ENCODE measurements at regions not wholly inside any gene's neighbourhood (a gene's known extent, or its start where the extent isn't known, plus 50 kb on each side); places are given as distances from the start of the nearest gene placed in this dataset.

DNA sequence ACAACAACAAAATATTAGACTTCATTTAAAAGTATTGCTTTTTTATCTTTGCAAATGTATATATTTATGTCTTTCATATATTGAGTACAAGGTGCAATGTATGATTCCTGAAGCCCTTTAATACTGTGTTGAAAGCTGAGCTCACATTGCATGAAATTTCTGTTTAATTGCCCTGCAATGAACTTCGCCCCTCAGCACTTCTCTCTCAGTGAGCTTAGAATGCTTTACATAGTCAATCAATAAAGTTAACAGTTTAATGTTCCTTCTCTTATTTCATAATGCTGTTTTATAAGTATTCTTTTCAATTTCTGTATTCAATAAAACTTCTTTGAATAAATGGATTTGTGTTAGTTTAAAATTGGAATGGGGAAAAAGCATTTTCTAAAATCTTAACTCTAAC, 607.1 kb downstream of the SOX5 start:
- H3K9me3 ChIP-seq (replicated peaks; ENCODE audit: low read length) = no peaks in the 10 kb centered on the region
- H3K9ac ChIP-seq (ENCODE audit: low read depth, low read length) = no peak overlapping the region
- no peaks in the 10 kb centered on the region for H3K36me3 ChIP-seq (ENCODE audit: insufficient read depth, low read length)
- no peak overlapping the region for H3K4me2 ChIP-seq (ENCODE audit: low read length)
- H3K27me3 ChIP-seq (ENCODE audit: control insufficient read depth, insufficient read depth, low read length) = no peaks in the 10 kb centered on the region
- H3K4me1 ChIP-seq (ENCODE audit: control insufficient read depth, insufficient read depth, low read length) = no peaks in the 10 kb centered on the region
- no peak overlapping the region for H3K4me3 ChIP-seq (ENCODE audit: low read length)

DNA sequence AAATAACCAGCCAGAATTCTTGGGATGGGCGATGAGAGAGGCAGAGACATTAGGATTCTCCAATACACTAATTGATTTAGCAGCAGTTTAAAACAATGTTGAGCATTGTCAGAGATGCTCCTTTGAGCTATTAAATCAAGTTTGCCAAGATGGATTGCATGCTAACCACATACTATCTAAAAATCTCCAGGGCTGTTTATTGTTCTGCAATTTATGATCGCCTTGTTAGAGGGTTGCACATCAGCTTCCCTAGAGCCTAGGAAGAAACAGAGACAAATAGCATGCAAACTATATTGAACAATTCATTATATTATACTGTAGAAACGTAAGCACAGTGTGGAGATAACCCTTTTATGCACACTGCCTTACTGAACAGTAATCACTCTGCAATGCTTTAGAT, 599.9 kb downstream of the SOX5 start:
- no peaks in the 10 kb centered on the region for H3K36me3 ChIP-seq (ENCODE audit: insufficient read depth, low read length)
- H3K4me1 ChIP-seq (ENCODE audit: control insufficient read depth, insufficient read depth, low read length) = no peaks in the 10 kb centered on the region
- no peaks in the 10 kb centered on the region for H3K9me3 ChIP-seq (replicated peaks; ENCODE audit: low read length)
- no peak overlapping the region for H3K4me3 ChIP-seq (ENCODE audit: low read length)
- H3K27me3 ChIP-seq (ENCODE audit: control insufficient read depth, insufficient read depth, low read length) = no peaks in the 10 kb centered on the region
- H3K9ac ChIP-seq (ENCODE audit: low read depth, low read length) = no peak overlapping the region
- no peak overlapping the region for H3K4me2 ChIP-seq (ENCODE audit: low read length)

- no peaks in the 10 kb centered on the region for H3K36me3 ChIP-seq (ENCODE audit: insufficient read depth, low read length)
- H3K4me3 ChIP-seq (ENCODE audit: low read length) = no peak overlapping the region
- no peak overlapping the region for H3K4me2 ChIP-seq (ENCODE audit: low read length)
These were observed 598.7 kb downstream of the SOX5 start for GRCh38 chr12:23350808-23351207.

GRCh38 chr12:23352670-23353069, 596.8 kb downstream of the SOX5 start:
- H3K4me3 ChIP-seq (ENCODE audit: low read length) = no peak overlapping the region
- H3K36me3 ChIP-seq (ENCODE audit: insufficient read depth, low read length) = no peaks in the 10 kb centered on the region
- H3K9me3 ChIP-seq (replicated peaks; ENCODE audit: low read length) = no peaks in the 10 kb centered on the region
- no peaks in the 10 kb centered on the region for H3K4me1 ChIP-seq (ENCODE audit: control insufficient read depth, insufficient read depth, low read length)
- no peaks in the 10 kb centered on the region for H3K27me3 ChIP-seq (ENCODE audit: control insufficient read depth, insufficient read depth, low read length)
- H3K9ac ChIP-seq (ENCODE audit: low read depth, low read length) = no peak overlapping the region
- no peak overlapping the region for H3K4me2 ChIP-seq (ENCODE audit: low read length)

More at GRCh38 chr12:23350808-23351207, 598.7 kb downstream of the SOX5 start:
- Histone ChIP-seq H3K27me3 (ENCODE audit: control insufficient read depth, insufficient read depth, low read length) (no peaks in the 10 kb centered on the region), H3K9me3 (replicated peaks; ENCODE audit: low read length) (no peaks in the 10 kb centered on the region), H3K4me1 (ENCODE audit: control insufficient read depth, insufficient read depth, low read length) (no peaks in the 10 kb centered on the region), H3K9ac (ENCODE audit: low read depth, low read length) (no peak overlapping the region)

GRCh38 chr12:23354800-23355199, 594.7 kb downstream of the SOX5 start:
- Histone ChIP-seq H3K4me3 (ENCODE audit: low read length) (no peak overlapping the region), H3K9ac (ENCODE audit: low read depth, low read length) (no peak overlapping the region), H3K4me1 (ENCODE audit: control insufficient read depth, insufficient read depth, low read length) (no peaks in the 10 kb centered on the region), H3K27me3 (ENCODE audit: control insufficient read depth, insufficient read depth, low read length) (no peaks in the 10 kb centered on the region), H3K9me3 (replicated peaks; ENCODE audit: low read length) (no peaks in the 10 kb centered on the region), H3K4me2 (ENCODE audit: low read length) (no peak overlapping the region), H3K36me3 (ENCODE audit: insufficient read depth, low read length) (no peaks in the 10 kb centered on the region)

DNA sequence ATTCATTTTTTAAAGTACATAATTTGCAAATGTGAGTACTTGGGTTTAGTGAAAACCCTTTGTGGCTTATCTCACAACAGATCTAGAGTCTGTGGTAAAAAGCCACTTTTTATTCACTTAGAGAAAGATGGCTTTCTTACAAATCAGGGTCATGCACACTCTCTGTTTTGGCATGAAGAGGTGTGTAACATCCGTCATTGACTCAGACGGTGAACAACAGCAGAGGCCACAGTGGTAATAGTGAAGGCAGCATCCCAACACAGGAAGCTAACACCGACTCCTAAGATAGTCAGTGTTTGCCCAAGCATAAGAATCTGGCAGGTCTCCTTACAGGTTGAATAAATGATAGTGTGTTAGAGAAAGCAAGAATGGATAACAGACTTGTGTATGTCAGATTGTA, 593.0 kb downstream of the SOX5 start:
- no peaks in the 10 kb centered on the region for H3K4me1 ChIP-seq (ENCODE audit: control insufficient read depth, insufficient read depth, low read length)
- no peaks in the 10 kb centered on the region for H3K9me3 ChIP-seq (replicated peaks; ENCODE audit: low read length)
- H3K4me3 ChIP-seq (ENCODE audit: low read length) = no peak overlapping the region
- H3K36me3 ChIP-seq (ENCODE audit: insufficient read depth, low read length) = no peaks in the 10 kb centered on the region
- no peak overlapping the region for H3K4me2 ChIP-seq (ENCODE audit: low read length)
- no peaks in the 10 kb centered on the region for H3K27me3 ChIP-seq (ENCODE audit: control insufficient read depth, insufficient read depth, low read length)
- no peak overlapping the region for H3K9ac ChIP-seq (ENCODE audit: low read depth, low read length)

- no peaks in the 10 kb centered on the region for H3K9me3 ChIP-seq (replicated peaks; ENCODE audit: low read length)
- no peak overlapping the region for H3K4me3 ChIP-seq (ENCODE audit: low read length)
- H3K27me3 ChIP-seq (ENCODE audit: control insufficient read depth, insufficient read depth, low read length) = no peaks in the 10 kb centered on the region
- H3K4me2 ChIP-seq (ENCODE audit: low read length) = no peak overlapping the region
- H3K36me3 ChIP-seq (ENCODE audit: insufficient read depth, low read length) = no peaks in the 10 kb centered on the region
- H3K9ac ChIP-seq (ENCODE audit: low read depth, low read length) = no peak overlapping the region
- H3K4me1 ChIP-seq (ENCODE audit: control insufficient read depth, insufficient read depth, low read length) = no peaks in the 10 kb centered on the region
These were observed 592.4 kb downstream of the SOX5 start for GRCh38 chr12:23356927-23357708.

DNA sequence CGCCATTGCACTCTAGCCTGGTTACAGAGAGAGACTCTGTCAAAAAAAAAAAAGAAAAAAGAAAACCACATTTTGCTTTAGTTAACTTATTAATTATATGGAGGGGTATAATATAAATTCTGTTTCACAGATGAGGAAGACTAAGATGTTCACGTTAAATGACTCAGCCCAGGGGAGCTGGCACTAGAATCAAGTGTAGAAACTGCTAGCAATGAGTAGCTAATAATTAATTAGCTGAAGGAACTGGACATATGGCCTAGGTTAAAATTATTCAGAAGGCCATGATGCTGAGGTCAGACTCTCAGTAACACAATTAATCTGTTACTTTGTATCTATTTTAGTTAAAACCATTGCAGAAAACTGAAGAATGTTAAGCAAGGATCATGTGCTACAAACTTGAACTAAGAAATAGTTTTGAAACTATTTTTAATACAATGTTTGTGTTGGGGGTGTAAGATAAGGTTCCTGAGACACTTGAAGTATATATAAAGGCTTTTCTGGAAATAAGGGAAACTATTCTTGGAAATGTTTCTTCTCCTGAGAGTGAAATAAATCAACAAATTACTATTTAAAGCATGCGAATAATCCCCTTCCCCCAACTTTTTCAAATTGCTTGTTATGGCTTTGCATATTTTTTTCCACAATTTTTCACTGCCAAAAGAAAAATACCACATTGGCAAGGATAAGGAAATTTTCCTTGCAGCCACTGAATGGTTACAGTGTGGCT, 589.3 kb downstream of the SOX5 start:
- H3K4me3 ChIP-seq (ENCODE audit: low read length) = no peak overlapping the region
- no peak overlapping the region for H3K9ac ChIP-seq (ENCODE audit: low read depth, low read length)
- no peaks in the 10 kb centered on the region for H3K27me3 ChIP-seq (ENCODE audit: control insufficient read depth, insufficient read depth, low read length)
- H3K9me3 ChIP-seq (replicated peaks; ENCODE audit: low read length) = no peaks in the 10 kb centered on the region
- no peak overlapping the region for H3K4me2 ChIP-seq (ENCODE audit: low read length)
- no peaks in the 10 kb centered on the region for H3K4me1 ChIP-seq (ENCODE audit: control insufficient read depth, insufficient read depth, low read length)
- no peaks in the 10 kb centered on the region for H3K36me3 ChIP-seq (ENCODE audit: insufficient read depth, low read length)

DNA sequence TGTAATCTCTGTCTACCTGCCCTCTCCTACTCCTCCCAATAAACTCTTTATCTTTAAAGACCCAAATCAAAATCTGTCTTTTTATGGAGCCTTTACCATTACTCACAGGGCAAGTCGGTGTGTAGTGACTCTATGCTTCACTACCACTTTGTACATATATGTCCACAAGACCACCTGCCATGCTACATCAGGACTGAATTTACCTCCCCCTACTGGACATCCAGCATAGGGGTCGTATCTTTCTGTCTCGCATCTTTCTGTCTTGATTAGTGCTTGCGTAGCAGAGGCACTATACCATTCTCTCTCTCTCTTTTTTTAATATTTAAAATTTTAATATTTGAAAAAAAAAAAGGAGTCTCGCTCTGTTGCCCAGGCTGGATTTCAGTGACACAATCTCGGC, 587.5 kb downstream of the SOX5 start:
- no peaks in the 10 kb centered on the region for H3K9me3 ChIP-seq (replicated peaks; ENCODE audit: low read length)
- H3K4me3 ChIP-seq (ENCODE audit: low read length) = no peak overlapping the region
- no peaks in the 10 kb centered on the region for H3K36me3 ChIP-seq (ENCODE audit: insufficient read depth, low read length)
- H3K9ac ChIP-seq (ENCODE audit: low read depth, low read length) = no peak overlapping the region
- no peak overlapping the region for H3K4me2 ChIP-seq (ENCODE audit: low read length)
- H3K27me3 ChIP-seq (ENCODE audit: control insufficient read depth, insufficient read depth, low read length) = no peaks in the 10 kb centered on the region
- no peaks in the 10 kb centered on the region for H3K4me1 ChIP-seq (ENCODE audit: control insufficient read depth, insufficient read depth, low read length)

- H3K27me3 ChIP-seq (ENCODE audit: control insufficient read depth, insufficient read depth, low read length) = no peaks in the 10 kb centered on the region
- no peak overlapping the region for H3K4me2 ChIP-seq (ENCODE audit: low read length)
- H3K4me3 ChIP-seq (ENCODE audit: low read length) = no peak overlapping the region
- H3K9me3 ChIP-seq (replicated peaks; ENCODE audit: low read length) = no peaks in the 10 kb centered on the region
- no peaks in the 10 kb centered on the region for H3K36me3 ChIP-seq (ENCODE audit: insufficient read depth, low read length)
- H3K9ac ChIP-seq (ENCODE audit: low read depth, low read length) = no peak overlapping the region
- no peaks in the 10 kb centered on the region for H3K4me1 ChIP-seq (ENCODE audit: control insufficient read depth, insufficient read depth, low read length)
These were observed 580.9 kb downstream of the SOX5 start for GRCh38 chr12:23368590-23368989.

DNA sequence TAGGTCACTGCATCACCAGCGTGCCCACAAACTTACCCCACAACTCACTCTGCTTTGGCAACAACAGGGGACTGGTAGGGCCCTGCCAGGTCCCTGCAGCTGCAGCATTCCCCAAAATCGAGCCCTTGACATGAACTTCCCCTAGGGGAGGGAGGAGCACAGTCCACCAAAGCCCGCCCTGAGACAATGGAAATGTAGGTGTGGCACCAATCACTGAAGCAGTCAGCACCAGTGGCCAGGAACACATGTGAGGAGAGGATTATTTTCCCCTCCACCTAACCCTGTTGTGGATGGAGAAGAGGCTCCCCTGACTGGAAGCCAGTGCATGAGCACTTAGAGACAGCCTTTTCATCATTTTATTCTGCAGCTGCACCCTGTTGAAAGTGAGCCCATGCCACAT, 573.8 kb downstream of the SOX5 start:
- H3K4me3 ChIP-seq (ENCODE audit: low read length) = no peak overlapping the region

DNA sequence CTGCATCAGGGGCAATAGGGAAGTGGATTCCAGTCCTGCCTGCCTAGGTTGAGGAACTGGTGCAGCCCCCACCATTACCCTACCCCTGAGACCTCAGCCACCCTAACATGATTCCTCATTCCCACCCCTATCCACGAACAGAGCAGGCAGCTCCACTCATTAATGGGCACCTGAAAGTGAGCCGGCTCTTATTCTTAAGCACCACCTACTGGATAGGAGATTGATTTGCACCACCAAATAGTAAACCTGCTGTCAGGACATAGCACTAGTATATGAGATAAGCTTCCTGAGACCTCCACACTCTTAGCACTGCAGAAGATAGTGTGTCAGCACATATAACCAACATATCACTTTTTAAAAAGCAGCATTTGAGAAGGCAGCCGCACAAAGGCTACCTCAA, 573.2 kb downstream of the SOX5 start:
- H3K36me3 ChIP-seq (ENCODE audit: insufficient read depth, low read length) = no peaks in the 10 kb centered on the region
- no peak overlapping the region for H3K4me3 ChIP-seq (ENCODE audit: low read length)
- no peaks in the 10 kb centered on the region for H3K4me1 ChIP-seq (ENCODE audit: control insufficient read depth, insufficient read depth, low read length)
- H3K9me3 ChIP-seq (replicated peaks; ENCODE audit: low read length) = no peaks in the 10 kb centered on the region
- H3K4me2 ChIP-seq (ENCODE audit: low read length) = no peak overlapping the region
- H3K9ac ChIP-seq (ENCODE audit: low read depth, low read length) = no peak overlapping the region
- H3K27me3 ChIP-seq (ENCODE audit: control insufficient read depth, insufficient read depth, low read length) = no peaks in the 10 kb centered on the region

More for the DNA sequence above, 573.8 kb downstream of the SOX5 start:
- Histone ChIP-seq H3K9me3 (replicated peaks; ENCODE audit: low read length) (no peaks in the 10 kb centered on the region), H3K4me1 (ENCODE audit: control insufficient read depth, insufficient read depth, low read length) (no peaks in the 10 kb centered on the region), H3K9ac (ENCODE audit: low read depth, low read length) (no peak overlapping the region), H3K36me3 (ENCODE audit: insufficient read depth, low read length) (no peaks in the 10 kb centered on the region), H3K27me3 (ENCODE audit: control insufficient read depth, insufficient read depth, low read length) (no peaks in the 10 kb centered on the region), H3K4me2 (ENCODE audit: low read length) (no peak overlapping the region)
